GM10266 (cell line): ENCODE measurements at regions not wholly inside any gene's neighbourhood (a gene's known extent, or its start where the extent isn't known, plus 50 kb on each side); places are given as distances from the start of the nearest gene placed in this dataset.

Source experiments
- DNase-seq: peaks from one replicate; pipeline ENCODE4 v3.0.0; 2012; ENCODE audit errors: extremely low spot score
- CTCF ChIP-seq: IDR thresholded peaks from 2 replicates; pipeline ENCODE4 v1.5.1; 2012; ENCODE audit warnings: mild to moderate bottlenecking, low read depth; ENCODE audit not compliant: control insufficient read depth, insufficient read depth; ENCODE audit errors: missing control alignments

- TF ChIP-seq CTCF, result no peak
These were observed 815.8 kb downstream of the EFNA5 start for GRCh38 chr5:106854922-106855321.

GRCh38 chr5:106854105-106854687, 816.5 kb downstream of the EFNA5 start:
- no peak for DNase-seq
- TF ChIP-seq CTCF, result no peak

More at GRCh38 chr5:106854922-106855321, 815.8 kb downstream of the EFNA5 start:
- DNase-seq, result no peak

GRCh38 chr5:106853266-106853665, 817.5 kb downstream of the EFNA5 start:
- no peak for TF ChIP-seq CTCF
- no peak for DNase-seq

GRCh38 chr5:106849266-106849665, 821.5 kb downstream of the EFNA5 start:
- DNase-seq, result no peak
- TF ChIP-seq CTCF, result no peak

- no peak for TF ChIP-seq CTCF
- no peak for DNase-seq
These were observed 826.8 kb downstream of the EFNA5 start for GRCh38 chr5:106843812-106844416.

GRCh38 chr5:106833517-106833916, 837.2 kb downstream of the EFNA5 start:
- TF ChIP-seq CTCF, result no peak
- no peak for DNase-seq

GRCh38 chr5:106827061-106827460, 843.7 kb downstream of the EFNA5 start:
- TF ChIP-seq CTCF, result no peak

More at GRCh38 chr5:106827061-106827460, 843.7 kb downstream of the EFNA5 start:
- DNase-seq, result no peak
